HFFc6 (cell line): ENCODE measurements at regions not wholly inside any gene's neighbourhood (a gene's known extent, or its start where the extent isn't known, plus 50 kb on each side); places are given as distances from the start of the nearest gene placed in this dataset.

Source experiments
- DNase-seq: peaks from one replicate; pipeline ENCODE4 v3.0.0-alpha.2; 2018
- H3K27ac Mint-ChIP-seq: 2 replicates; pipeline ENCODE4 v1.8.0; 2020; ENCODE audit warnings: mild to moderate bottlenecking, mixed read lengths
- H3K27me3 Mint-ChIP-seq: 2 replicates; pipeline ENCODE4 v1.8.0; 2021; ENCODE audit warnings: mild to moderate bottlenecking, moderate library complexity, mixed read lengths; ENCODE audit not compliant: insufficient read depth
- H3K36me3 Mint-ChIP-seq: 2 replicates; pipeline ENCODE4 v1.8.0; 2021; ENCODE audit warnings: low read depth, mixed read lengths
- H3K4me1 Mint-ChIP-seq: 2 replicates; pipeline ENCODE4 v1.8.0; 2020; ENCODE audit warnings: low read depth, mixed read lengths
- H3K4me3 Mint-ChIP-seq: 2 replicates; pipeline ENCODE4 v1.8.0; 2020; ENCODE audit warnings: mild to moderate bottlenecking, moderate library complexity, mixed read lengths
- H3K9me3 Mint-ChIP-seq: 2 replicates; pipeline ENCODE4 v1.8.0; 2020; ENCODE audit warnings: mild to moderate bottlenecking, mixed read lengths
- TF ChIP-seq, protein P1 (sequence below): fragments of 200-600 bp; sonication (generic); IDR thresholded peaks from 2 replicates; pipeline ENCODE4 v1.5.0; 2021; ENCODE audit warnings: antibody characterized with exemption, mild to moderate bottlenecking

DNA sequence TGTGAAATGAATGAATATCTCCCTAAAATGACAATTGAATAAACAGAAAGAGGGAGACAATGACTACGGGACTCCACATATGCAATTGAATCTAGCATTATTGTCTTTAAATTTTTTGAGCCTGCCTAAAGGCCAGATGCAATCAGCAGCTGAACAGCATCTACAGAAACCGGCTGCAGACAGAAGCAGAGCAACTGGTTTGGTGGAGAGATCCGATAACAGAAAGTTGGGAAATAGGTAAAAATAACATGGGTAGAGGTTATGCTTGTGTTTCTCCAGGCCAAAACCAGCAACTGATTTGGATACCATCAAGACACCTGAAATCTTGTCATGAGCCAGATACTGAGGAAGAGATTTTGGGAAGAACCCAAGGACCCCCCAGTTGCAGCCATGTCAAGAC lies 146.6 kb downstream of the ZNF33B start:
- no peak overlapping the region for H3K27ac Mint-ChIP-seq
- DNase-seq, result no peak
- peaks cover 3% of the 10 kb centered on the region; the same call in 1 of the 2 replicates for H3K27me3 Mint-ChIP-seq
- peaks cover 42% of the 10 kb centered on the region for H3K36me3 Mint-ChIP-seq
- no peaks in the 10 kb centered on the region for H3K9me3 Mint-ChIP-seq
- H3K4me3 Mint-ChIP-seq, result no peak overlapping the region
- peaks cover 49% of the 10 kb centered on the region for H3K4me1 Mint-ChIP-seq
- TF ChIP-seq, protein P1, sequence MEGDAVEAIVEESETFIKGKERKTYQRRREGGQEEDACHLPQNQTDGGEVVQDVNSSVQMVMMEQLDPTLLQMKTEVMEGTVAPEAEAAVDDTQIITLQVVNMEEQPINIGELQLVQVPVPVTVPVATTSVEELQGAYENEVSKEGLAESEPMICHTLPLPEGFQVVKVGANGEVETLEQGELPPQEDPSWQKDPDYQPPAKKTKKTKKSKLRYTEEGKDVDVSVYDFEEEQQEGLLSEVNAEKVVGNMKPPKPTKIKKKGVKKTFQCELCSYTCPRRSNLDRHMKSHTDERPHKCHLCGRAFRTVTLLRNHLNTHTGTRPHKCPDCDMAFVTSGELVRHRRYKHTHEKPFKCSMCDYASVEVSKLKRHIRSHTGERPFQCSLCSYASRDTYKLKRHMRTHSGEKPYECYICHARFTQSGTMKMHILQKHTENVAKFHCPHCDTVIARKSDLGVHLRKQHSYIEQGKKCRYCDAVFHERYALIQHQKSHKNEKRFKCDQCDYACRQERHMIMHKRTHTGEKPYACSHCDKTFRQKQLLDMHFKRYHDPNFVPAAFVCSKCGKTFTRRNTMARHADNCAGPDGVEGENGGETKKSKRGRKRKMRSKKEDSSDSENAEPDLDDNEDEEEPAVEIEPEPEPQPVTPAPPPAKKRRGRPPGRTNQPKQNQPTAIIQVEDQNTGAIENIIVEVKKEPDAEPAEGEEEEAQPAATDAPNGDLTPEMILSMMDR, result no peak

DNA sequence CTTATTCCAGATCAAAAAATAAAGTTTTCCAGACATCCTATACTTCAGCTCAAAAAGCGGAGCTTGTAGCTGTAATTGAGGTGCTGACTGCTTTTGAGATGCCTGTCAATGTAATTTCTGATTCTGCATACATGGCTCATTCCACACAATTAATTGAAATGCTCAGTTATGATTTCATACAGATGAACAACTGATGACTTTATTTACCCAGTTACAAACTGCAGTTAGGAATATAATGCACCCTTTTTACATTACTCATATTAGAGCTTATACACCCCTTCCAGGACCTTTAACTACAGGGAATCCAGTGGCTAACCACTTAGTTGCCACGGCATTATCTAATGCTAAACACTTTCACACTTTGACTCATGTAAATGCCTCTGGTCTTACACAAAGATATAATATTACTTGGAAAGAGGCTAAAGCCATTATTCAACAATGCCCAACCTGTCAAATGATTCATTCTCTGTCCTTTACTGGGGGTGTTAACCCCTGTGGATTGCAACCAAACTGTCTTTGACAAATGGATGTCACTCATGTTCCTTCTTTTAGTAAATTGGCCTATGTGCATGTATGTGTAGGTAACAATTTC lies 147.3 kb downstream of the ZNF33B start:
- no peak for DNase-seq
- Mint-ChIP-seq H3K27me3 (peaks cover 3% of the 10 kb centered on the region), H3K4me3 (no peak overlapping the region)

DNA sequence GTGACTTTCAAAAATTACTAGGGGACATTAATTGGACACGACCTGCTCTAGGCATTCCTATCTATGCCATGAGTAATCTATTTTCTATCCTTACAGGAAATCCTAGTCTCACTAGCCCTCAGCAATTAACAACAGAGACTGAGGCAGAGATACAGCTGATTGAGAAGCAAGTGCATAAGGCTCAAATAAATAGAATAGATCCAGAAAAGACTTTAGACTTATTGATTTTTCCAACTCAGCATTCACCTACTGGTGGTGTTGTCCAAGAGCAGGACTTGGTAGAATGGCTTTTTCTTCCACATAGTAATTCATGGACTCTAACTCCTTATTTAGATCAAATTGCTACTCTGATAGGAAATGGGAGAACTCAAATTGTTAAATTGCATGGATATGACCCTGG lies 148.0 kb downstream of the ZNF33B start:
- peaks cover 63% of the 10 kb centered on the region for H3K4me1 Mint-ChIP-seq
- no peak overlapping the region; the same call in 1 of the 2 replicates for H3K27ac Mint-ChIP-seq
- H3K27me3 Mint-ChIP-seq, result peaks cover 3% of the 10 kb centered on the region
- no peaks in the 10 kb centered on the region for H3K9me3 Mint-ChIP-seq
- DNase-seq, result no peak
- TF ChIP-seq, protein P1, result no peak
- H3K36me3 Mint-ChIP-seq, result peaks cover 45% of the 10 kb centered on the region
- no peak overlapping the region for H3K4me3 Mint-ChIP-seq

More for the DNA sequence above, 147.3 kb downstream of the ZNF33B start:
- H3K36me3 Mint-ChIP-seq, result peaks cover 44% of the 10 kb centered on the region
- no peaks in the 10 kb centered on the region for H3K9me3 Mint-ChIP-seq
- TF ChIP-seq, protein P1, result no peak
- H3K27ac Mint-ChIP-seq, result no peak overlapping the region
- H3K4me1 Mint-ChIP-seq, result peaks cover 56% of the 10 kb centered on the region

DNA sequence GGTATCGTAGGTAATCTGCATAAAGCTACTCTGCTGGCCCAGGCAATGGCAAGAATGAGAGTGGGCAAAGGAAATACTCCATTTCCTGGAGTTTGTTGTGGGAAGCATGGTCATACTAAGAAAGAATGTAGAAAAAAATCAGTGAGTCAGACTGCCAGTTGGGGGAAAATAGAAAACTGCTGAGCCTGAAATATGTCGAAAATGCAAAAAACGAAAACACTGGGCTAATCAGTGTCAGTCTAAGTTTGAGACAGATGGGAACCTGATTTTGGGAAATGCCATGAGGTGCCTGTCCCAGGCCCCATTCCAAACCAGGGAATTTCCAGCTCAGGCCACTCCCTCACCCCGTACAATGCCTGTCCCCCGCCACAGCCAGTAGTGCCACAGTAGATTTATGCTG lies 150.0 kb downstream of the ZNF33B start:
- peak; percentile 57 for DNase-seq
- Mint-ChIP-seq H3K27ac (peak overlapping the region; percentile 77), H3K36me3 (peaks cover 33% of the 10 kb centered on the region), H3K4me3 (peak overlapping the region; percentile 84), H3K27me3 (peaks cover 3% of the 10 kb centered on the region), H3K9me3 (no peaks in the 10 kb centered on the region), H3K4me1 (peaks cover 78% of the 10 kb centered on the region)
- TF ChIP-seq, protein P1, result no peak

DNA sequence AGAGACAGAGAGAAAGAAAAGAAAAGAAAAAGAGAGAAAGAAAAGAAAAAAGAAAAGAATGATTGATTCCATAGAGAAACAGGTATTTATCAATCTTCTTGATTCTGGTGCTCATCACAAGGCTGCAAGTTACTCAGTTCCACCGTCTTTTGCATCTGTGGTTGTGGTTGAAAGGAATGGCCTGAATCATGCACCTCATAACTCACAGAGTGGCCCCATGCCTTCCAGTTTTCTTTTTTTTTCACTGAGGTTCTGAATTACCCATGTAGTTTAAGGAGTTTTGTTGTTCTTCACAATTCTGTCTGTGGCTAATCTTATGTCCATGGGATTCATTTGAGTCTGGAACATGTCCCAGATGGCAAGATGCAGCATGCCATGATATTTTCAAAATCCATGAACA lies 156.0 kb downstream of the ZNF33B start:
- no peaks in the 10 kb centered on the region; the same call in 1 of the 2 replicates for H3K27me3 Mint-ChIP-seq
- H3K4me3 Mint-ChIP-seq, result no peak overlapping the region
- peaks cover 42% of the 10 kb centered on the region for H3K36me3 Mint-ChIP-seq
- DNase-seq, result peak; percentile 50
- no peak overlapping the region for H3K27ac Mint-ChIP-seq
- H3K4me1 Mint-ChIP-seq, result peaks cover 82% of the 10 kb centered on the region
- no peaks in the 10 kb centered on the region for H3K9me3 Mint-ChIP-seq
- TF ChIP-seq, protein P1, result no peak
